ENCODE measurements at regions not wholly inside any gene's neighbourhood (a gene's known extent, or its start where the extent isn't known, plus 50 kb on each side); places are given as distances from the start of the nearest gene placed in this dataset.

DNA sequence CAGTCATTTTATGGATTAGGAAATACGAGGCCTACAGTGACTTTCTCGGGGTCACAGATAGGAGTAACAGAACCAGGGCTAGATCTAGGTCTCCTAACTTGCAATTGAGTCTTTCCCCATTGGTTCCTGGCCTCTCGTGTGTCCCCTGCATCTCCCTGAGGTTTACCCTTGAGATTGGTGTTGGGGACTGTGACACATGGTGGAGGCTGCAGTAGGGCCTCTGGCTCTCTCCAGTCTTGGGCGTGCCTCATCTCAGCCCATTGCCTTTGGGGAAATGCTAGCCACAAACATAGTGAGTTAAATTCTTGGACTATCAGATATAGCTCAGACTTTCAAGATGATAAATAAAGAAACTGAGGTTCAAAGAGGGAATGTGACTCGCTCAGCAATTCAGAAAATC lies 212.1 kb downstream of the KCNRG start:
- no peak for DNase-seq
- Histone ChIP-seq H4K20me1 (ENCODE audit: control insufficient read depth, insufficient read depth, insufficient read length) (no peaks in the 10 kb centered on the region), H3K23ac (ENCODE audit: insufficient read length, low read depth, low read length) (no peak overlapping the region), H2BK20ac (ENCODE audit: low read depth, low read length, poor library complexity, severe bottlenecking) (no peak overlapping the region), H3K4me2 (ENCODE audit: insufficient read depth, insufficient read length, low read length) (no peak overlapping the region), H3K27ac (ENCODE audit: insufficient read length, low read depth, low read length) (no peak overlapping the region), H2AK5ac (ENCODE audit: insufficient read length, low read length) (no peak overlapping the region), H3T11ph (ENCODE audit: low read length) (no peak overlapping the region), H3K27me3 (ENCODE audit: insufficient read depth, low read length) (no peaks in the 10 kb centered on the region), H3K18ac (ENCODE audit: insufficient read length, low read depth, low read length) (no peak overlapping the region), H3K14ac (ENCODE audit: insufficient read depth, low read length) (no peak overlapping the region), H3K79me1 (ENCODE audit: insufficient read depth, low read depth, low read length, poor library complexity, severe bottlenecking) (no peaks in the 10 kb centered on the region), H4K5ac (ENCODE audit: insufficient read length, low read depth, low read length) (no peak overlapping the region), H3K23me2 (ENCODE audit: insufficient read length, low read depth, low read length, poor library complexity, severe bottlenecking) (no peaks in the 10 kb centered on the region), H2BK5ac (ENCODE audit: insufficient read length, low read length) (no peak overlapping the region), H3K4ac (ENCODE audit: low read depth, low read length) (no peak overlapping the region), H2BK120ac (ENCODE audit: low read depth, low read length, poor library complexity, severe bottlenecking) (no peak overlapping the region), H4K8ac (replicated peaks; ENCODE audit: insufficient read length, low read depth, low read length) (no peak overlapping the region), H2BK12ac (ENCODE audit: insufficient read length, low read depth, low read length) (no peak overlapping the region), H4K91ac (ENCODE audit: insufficient read length, low read depth, low read length) (no peak overlapping the region), H3K4me1 (ENCODE audit: insufficient read depth, low read length) (peaks cover 3% of the 10 kb centered on the region; the same call in 1 of the 2 replicates), H3K9me3 (ENCODE audit: control insufficient read depth, low read depth, low read length) (no peaks in the 10 kb centered on the region), H2AFZ (ENCODE audit: low read length) (no peak overlapping the region), H3K56ac (ENCODE audit: insufficient read length, low read depth, low read length) (no peak overlapping the region), H3K79me2 (ENCODE audit: insufficient read depth, low read length) (no peaks in the 10 kb centered on the region), H2BK15ac (ENCODE audit: low read depth, low read length) (no peak overlapping the region), H3K9ac (ENCODE audit: extremely low read depth, insufficient read length, low read length) (no peak overlapping the region)
- Mint-ChIP-seq H3K27ac (no peak overlapping the region; a peak in 1 of 7 replicates), H3K9me3 (peaks cover under 1 to 2% of the 10 kb centered on the region in 2 experiments; a peak in 2 of 5 replicates), H3K27me3 (ENCODE audit: low read depth) (no peaks in the 10 kb centered on the region), H3K4me1 (peaks cover 20 to 24% of the 10 kb centered on the region in 2 experiments), H3K36me3 (ENCODE audit: insufficient read depth in 1 of 3, low read depth in 3 of 3) (peaks cover 0 to 3% (median 0%) of the 10 kb centered on the region in 3 experiments; a peak in 2 of 7 replicates), H3K4me3 (no peak overlapping the region)
- WGBS (ENCODE audit: extremely low coverage, insufficient read length, low lambda C conversion rate), result no CpG with 5 or more reads among the region's 5 CpGs
- TF ChIP-seq, protein P1, sequence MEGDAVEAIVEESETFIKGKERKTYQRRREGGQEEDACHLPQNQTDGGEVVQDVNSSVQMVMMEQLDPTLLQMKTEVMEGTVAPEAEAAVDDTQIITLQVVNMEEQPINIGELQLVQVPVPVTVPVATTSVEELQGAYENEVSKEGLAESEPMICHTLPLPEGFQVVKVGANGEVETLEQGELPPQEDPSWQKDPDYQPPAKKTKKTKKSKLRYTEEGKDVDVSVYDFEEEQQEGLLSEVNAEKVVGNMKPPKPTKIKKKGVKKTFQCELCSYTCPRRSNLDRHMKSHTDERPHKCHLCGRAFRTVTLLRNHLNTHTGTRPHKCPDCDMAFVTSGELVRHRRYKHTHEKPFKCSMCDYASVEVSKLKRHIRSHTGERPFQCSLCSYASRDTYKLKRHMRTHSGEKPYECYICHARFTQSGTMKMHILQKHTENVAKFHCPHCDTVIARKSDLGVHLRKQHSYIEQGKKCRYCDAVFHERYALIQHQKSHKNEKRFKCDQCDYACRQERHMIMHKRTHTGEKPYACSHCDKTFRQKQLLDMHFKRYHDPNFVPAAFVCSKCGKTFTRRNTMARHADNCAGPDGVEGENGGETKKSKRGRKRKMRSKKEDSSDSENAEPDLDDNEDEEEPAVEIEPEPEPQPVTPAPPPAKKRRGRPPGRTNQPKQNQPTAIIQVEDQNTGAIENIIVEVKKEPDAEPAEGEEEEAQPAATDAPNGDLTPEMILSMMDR (conservative IDR thresholded peaks at IDR 0.05), result no peak

All from H9 (cell line).